SK-N-SH (cell line): ENCODE measurements at regions not wholly inside any gene's neighbourhood (a gene's known extent, or its start where the extent isn't known, plus 50 kb on each side); places are given as distances from the start of the nearest gene placed in this dataset.

Source experiments
- CTCF ChIP-seq: fragments of 200-600 bp; sonication (generic); IDR thresholded peaks from 2 replicates; pipeline ENCODE4 v1.6.1; 2017; ENCODE audit warnings: antibody characterized with exemption, mild to moderate bottlenecking, moderate library complexity
- FOSL2 ChIP-seq: IDR thresholded peaks from 2 replicates; pipeline ENCODE4 v1.4.0; 2012; ENCODE audit warnings: low read depth, mild to moderate bottlenecking, moderate library complexity, borderline replicate concordance
- FOXM1 ChIP-seq: IDR thresholded peaks from 2 replicates; pipeline ENCODE4 v1.4.0; 2012; ENCODE audit warnings: low read depth, mild to moderate bottlenecking
- JUND ChIP-seq: IDR thresholded peaks from 2 replicates; pipeline ENCODE4 v1.4.0; 2012
- MAX ChIP-seq: IDR thresholded peaks from 2 replicates; pipeline ENCODE4 v1.4.0; 2012; ENCODE audit warnings: low read depth
- NRF1 ChIP-seq: IDR thresholded peaks from 2 replicates; pipeline ENCODE4 v1.6.1; 2012; ENCODE audit warnings: low read depth, mild to moderate bottlenecking, low read length
- POLR2AphosphoS5 ChIP-seq: IDR thresholded peaks from 2 replicates; pipeline ENCODE4 v1.6.1; 2012; ENCODE audit warnings: low read depth, low read length
- YY1 ChIP-seq: IDR thresholded peaks from 2 replicates; pipeline ENCODE4 v1.4.0; 2012; ENCODE audit warnings: low read depth, mild to moderate bottlenecking

GRCh38 chr3:193960487-193961274, 175.3 kb upstream of the HES1 start:
- no peak for TF ChIP-seq FOXM1
- no peak for TF ChIP-seq YY1
- TF ChIP-seq JUND, result no peak
- TF ChIP-seq CTCF, result no peak
- no peak for TF ChIP-seq NRF1
- no peak for TF ChIP-seq FOSL2
- no peak for TF ChIP-seq MAX
- TF ChIP-seq POLR2AphosphoS5, result no peak
